ENCODE measurements at regions not wholly inside any gene's neighbourhood (a gene's known extent, or its start where the extent isn't known, plus 50 kb on each side); places are given as distances from the start of the nearest gene placed in this dataset.

DNA sequence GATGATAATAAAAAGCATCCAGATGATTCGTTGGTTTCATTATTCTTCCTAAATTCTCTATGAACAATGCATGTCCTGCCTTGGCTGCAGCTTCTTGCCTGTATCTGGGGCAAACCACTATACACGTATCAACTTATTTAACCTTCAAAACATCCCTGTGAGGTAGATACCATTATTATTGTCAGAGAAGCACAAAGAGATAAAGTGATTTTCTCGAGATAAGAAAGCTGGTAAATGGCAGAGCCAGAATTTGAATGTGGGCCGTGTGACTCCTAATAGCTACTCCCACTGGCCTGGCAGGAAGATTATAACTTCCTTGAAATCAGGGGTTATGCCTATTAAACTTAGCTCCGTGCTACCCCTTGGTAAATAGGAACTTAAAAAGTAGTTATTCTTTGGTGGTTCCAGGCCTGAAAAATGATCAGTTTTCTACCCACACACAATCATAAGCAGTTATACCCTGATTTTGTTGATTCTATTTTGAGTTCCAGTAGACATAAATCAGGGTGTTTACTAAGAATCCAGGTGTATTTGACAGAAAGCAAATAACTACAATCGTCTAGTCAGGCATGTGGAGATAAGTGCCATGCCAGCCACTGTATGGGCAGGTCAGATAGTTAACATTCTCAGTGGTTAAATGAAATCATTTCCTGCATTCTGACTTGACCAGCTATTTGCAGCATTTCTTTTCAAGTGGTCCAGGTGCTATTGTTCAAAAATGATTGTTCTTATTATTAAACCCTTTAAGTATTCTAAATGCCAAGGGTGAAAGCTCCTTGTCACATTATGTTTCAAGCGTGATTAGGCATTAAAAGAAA is 99.2 kb upstream of the LRRN1 start:
- 64% methylated on average over 7 of the region's 7 CpGs for WGBS
- no peak for TF ChIP-seq EP300 (IDR thresholded peaks at IDR 0.05)
- TF ChIP-seq, protein P1, sequence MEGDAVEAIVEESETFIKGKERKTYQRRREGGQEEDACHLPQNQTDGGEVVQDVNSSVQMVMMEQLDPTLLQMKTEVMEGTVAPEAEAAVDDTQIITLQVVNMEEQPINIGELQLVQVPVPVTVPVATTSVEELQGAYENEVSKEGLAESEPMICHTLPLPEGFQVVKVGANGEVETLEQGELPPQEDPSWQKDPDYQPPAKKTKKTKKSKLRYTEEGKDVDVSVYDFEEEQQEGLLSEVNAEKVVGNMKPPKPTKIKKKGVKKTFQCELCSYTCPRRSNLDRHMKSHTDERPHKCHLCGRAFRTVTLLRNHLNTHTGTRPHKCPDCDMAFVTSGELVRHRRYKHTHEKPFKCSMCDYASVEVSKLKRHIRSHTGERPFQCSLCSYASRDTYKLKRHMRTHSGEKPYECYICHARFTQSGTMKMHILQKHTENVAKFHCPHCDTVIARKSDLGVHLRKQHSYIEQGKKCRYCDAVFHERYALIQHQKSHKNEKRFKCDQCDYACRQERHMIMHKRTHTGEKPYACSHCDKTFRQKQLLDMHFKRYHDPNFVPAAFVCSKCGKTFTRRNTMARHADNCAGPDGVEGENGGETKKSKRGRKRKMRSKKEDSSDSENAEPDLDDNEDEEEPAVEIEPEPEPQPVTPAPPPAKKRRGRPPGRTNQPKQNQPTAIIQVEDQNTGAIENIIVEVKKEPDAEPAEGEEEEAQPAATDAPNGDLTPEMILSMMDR (IDR thresholded peaks at IDR 0.05): no peak
- TF ChIP-seq POLR2A (IDR thresholded peaks at IDR 0.05): no peak
- H3K36me3 ChIP-seq: no peaks in the 10 kb centered on the region
- H3K4me1 ChIP-seq: no peaks in the 10 kb centered on the region
- DNase-seq (ENCODE audit: low spot score in 2 of 2): no peak
- H3K9me3 ChIP-seq: no peaks in the 10 kb centered on the region
- no peaks in the 10 kb centered on the region for H3K27me3 ChIP-seq
- H3K27ac ChIP-seq: no peak overlapping the region
- H3K4me3 ChIP-seq: no peak overlapping the region

GRCh38 chr3:3699407-3699806 is 99.8 kb upstream of the LRRN1 start:
- WGBS: 84% methylated on average over 5 of the region's 5 CpGs
- DNase-seq (ENCODE audit: low spot score in 2 of 2): no peak
- H3K4me1 ChIP-seq: no peaks in the 10 kb centered on the region
- H3K27ac ChIP-seq: no peak overlapping the region
- H3K27me3 ChIP-seq: no peaks in the 10 kb centered on the region
- no peak overlapping the region for H3K4me3 ChIP-seq
- H3K9me3 ChIP-seq: no peaks in the 10 kb centered on the region
- TF ChIP-seq, protein P1 (IDR thresholded peaks at IDR 0.05): no peak
- TF ChIP-seq POLR2A (IDR thresholded peaks at IDR 0.05) (no peak), EP300 (IDR thresholded peaks at IDR 0.05) (no peak), POLR2AphosphoS5 (IDR thresholded peaks at IDR 0.05) (no peak)
- H3K36me3 ChIP-seq: no peaks in the 10 kb centered on the region

- H3K4me1 ChIP-seq: no peaks in the 10 kb centered on the region
- 46% methylated on average over 5 of the region's 5 CpGs for WGBS
These were observed 102.9 kb upstream of the LRRN1 start for GRCh38 chr3:3696345-3696744.

GRCh38 chr3:3693593-3693992 is 105.6 kb upstream of the LRRN1 start:
- no peaks in the 10 kb centered on the region for H3K4me1 ChIP-seq
- H3K27ac ChIP-seq: no peak overlapping the region
- 100% methylated on average over 1 of the region's 1 CpG for WGBS
- no peaks in the 10 kb centered on the region for H3K36me3 ChIP-seq
- DNase-seq (ENCODE audit: low spot score in 2 of 2): no peak
- H3K4me3 ChIP-seq: no peak overlapping the region
- no peaks in the 10 kb centered on the region for H3K9me3 ChIP-seq
- TF ChIP-seq, protein P1 (IDR thresholded peaks at IDR 0.05): no peak
- TF ChIP-seq EP300 (IDR thresholded peaks at IDR 0.05) (no peak), POLR2AphosphoS5 (IDR thresholded peaks at IDR 0.05) (no peak), POLR2A (IDR thresholded peaks at IDR 0.05) (no peak)
- H3K27me3 ChIP-seq: no peaks in the 10 kb centered on the region

More at GRCh38 chr3:3696345-3696744, 102.9 kb upstream of the LRRN1 start:
- Histone ChIP-seq H3K36me3 (no peaks in the 10 kb centered on the region), H3K4me3 (no peak overlapping the region), H3K27ac (no peak overlapping the region), H3K27me3 (no peaks in the 10 kb centered on the region), H3K9me3 (no peaks in the 10 kb centered on the region)
- no peak for DNase-seq (ENCODE audit: low spot score in 2 of 2)
- TF ChIP-seq EP300 (IDR thresholded peaks at IDR 0.05) (no peak), POLR2A (IDR thresholded peaks at IDR 0.05) (no peak), POLR2AphosphoS5 (IDR thresholded peaks at IDR 0.05) (no peak)
- TF ChIP-seq, protein P1 (IDR thresholded peaks at IDR 0.05): no peak

DNA sequence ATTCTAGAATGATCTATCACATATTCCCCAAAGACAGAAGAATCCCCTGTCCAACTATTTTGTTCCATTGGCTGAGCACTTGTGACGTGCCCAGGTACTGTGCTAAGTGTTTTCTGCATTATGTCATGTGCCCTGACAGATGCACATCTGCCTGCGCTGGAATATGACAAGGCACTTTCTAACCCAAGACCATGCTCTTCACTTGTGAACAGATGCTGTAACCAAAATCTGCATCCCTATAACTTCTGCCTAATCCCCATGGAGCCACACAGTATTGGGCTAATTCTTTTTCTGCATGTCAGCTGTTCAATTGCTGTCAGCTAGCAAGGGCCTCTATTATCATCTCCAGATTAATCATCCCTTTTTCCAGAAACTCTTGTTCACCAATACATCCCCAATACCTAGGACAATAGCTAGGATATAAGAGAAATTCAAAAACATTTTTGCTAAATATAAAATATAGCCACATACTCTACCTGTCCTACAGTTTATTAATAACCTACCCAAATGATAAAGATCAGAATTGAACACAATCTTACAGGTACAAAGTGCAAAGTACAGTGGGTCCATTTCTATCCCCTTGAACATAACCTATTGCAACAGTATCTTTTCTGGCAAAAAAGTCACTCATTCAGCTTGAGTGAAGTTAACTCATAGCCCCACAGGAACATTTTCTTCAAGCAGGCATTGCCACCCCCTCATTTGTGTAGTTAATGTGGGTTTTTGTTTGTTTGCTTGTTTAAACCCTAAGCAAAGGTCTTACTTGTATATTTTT is 109.4 kb upstream of the LRRN1 start:
- TF ChIP-seq POLR2AphosphoS5 (IDR thresholded peaks at IDR 0.05): no peak
- no peaks in the 10 kb centered on the region for H3K27me3 ChIP-seq
- no peaks in the 10 kb centered on the region for H3K9me3 ChIP-seq
- H3K4me3 ChIP-seq: no peak overlapping the region
- no peaks in the 10 kb centered on the region for H3K4me1 ChIP-seq
- no peak overlapping the region for H3K27ac ChIP-seq
- DNase-seq (ENCODE audit: low spot score in 2 of 2): no peak
- WGBS: 64% methylated on average over 2 of the region's 2 CpGs
- H3K36me3 ChIP-seq: no peaks in the 10 kb centered on the region
